ENCODE measurements at regions not wholly inside any gene's neighbourhood (a gene's known extent, or its start where the extent isn't known, plus 50 kb on each side); places are given as distances from the start of the nearest gene placed in this dataset.

- TF ChIP-seq, protein P1, sequence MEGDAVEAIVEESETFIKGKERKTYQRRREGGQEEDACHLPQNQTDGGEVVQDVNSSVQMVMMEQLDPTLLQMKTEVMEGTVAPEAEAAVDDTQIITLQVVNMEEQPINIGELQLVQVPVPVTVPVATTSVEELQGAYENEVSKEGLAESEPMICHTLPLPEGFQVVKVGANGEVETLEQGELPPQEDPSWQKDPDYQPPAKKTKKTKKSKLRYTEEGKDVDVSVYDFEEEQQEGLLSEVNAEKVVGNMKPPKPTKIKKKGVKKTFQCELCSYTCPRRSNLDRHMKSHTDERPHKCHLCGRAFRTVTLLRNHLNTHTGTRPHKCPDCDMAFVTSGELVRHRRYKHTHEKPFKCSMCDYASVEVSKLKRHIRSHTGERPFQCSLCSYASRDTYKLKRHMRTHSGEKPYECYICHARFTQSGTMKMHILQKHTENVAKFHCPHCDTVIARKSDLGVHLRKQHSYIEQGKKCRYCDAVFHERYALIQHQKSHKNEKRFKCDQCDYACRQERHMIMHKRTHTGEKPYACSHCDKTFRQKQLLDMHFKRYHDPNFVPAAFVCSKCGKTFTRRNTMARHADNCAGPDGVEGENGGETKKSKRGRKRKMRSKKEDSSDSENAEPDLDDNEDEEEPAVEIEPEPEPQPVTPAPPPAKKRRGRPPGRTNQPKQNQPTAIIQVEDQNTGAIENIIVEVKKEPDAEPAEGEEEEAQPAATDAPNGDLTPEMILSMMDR (conservative IDR thresholded peaks at IDR 0.05; ENCODE audit: low read depth, low read length): no peak
- no peak for TF ChIP-seq EZH2 (IDR thresholded peaks at IDR 0.05; ENCODE audit: borderline replicate concordance, low read depth, low read length, poor library complexity, severe bottlenecking)
These were observed 395.9 kb downstream of the TFEC start for GRCh38 chr7:115634633-115635032.

All from A673 (cell line).